H9 (cell line): ENCODE measurements at regions not wholly inside any gene's neighbourhood (a gene's known extent, or its start where the extent isn't known, plus 50 kb on each side); places are given as distances from the start of the nearest gene placed in this dataset.

ENCODE experiments used
- DNase-seq: peaks from one replicate; pipeline ENCODE4 v3.0.0-alpha.2; 2017
- H2AFZ ChIP-seq: one replicate; pipeline ENCODE4 v1.6.1; 2013; ENCODE audit warnings: mild to moderate bottlenecking, low read length, control low read depth, moderate library complexity
- H2AK5ac ChIP-seq: 2 replicates; pipeline ENCODE4 v1.6.1; 2013; ENCODE audit warnings: low read length, control low read depth, mixed read lengths; ENCODE audit not compliant: insufficient read length
- H2BK120ac ChIP-seq: one replicate; pipeline ENCODE4 v1.6.1; 2013; ENCODE audit warnings: low read depth, mild to moderate bottlenecking, low read length, control low read depth, inconsistent platforms; ENCODE audit not compliant: poor library complexity, severe bottlenecking
- H2BK12ac ChIP-seq: 2 replicates; pipeline ENCODE4 v1.6.1; 2013; ENCODE audit warnings: low read length, control low read depth, mixed read lengths, low read depth; ENCODE audit not compliant: insufficient read length
- H2BK15ac ChIP-seq: 2 replicates; pipeline ENCODE4 v1.6.1; 2013; ENCODE audit warnings: low read depth, low read length, control low read depth
- H2BK20ac ChIP-seq: one replicate; pipeline ENCODE4 v1.6.1; 2013; ENCODE audit warnings: low read depth, mild to moderate bottlenecking, low read length, control low read depth, inconsistent platforms; ENCODE audit not compliant: poor library complexity, severe bottlenecking
- H2BK5ac ChIP-seq: 2 replicates; pipeline ENCODE4 v1.6.1; 2013; ENCODE audit warnings: low read length, control low read depth, mixed read lengths; ENCODE audit not compliant: insufficient read length
- H3K14ac ChIP-seq: 2 replicates; pipeline ENCODE4 v1.6.1; 2013; ENCODE audit warnings: low read length, control low read depth; ENCODE audit not compliant: insufficient read depth
- H3K18ac ChIP-seq: 2 replicates; pipeline ENCODE4 v1.6.1; 2013; ENCODE audit warnings: low read depth, mild to moderate bottlenecking, mixed read lengths, low read length, control low read depth; ENCODE audit not compliant: insufficient read length
- H3K23ac ChIP-seq: 2 replicates; pipeline ENCODE4 v1.6.1; 2013; ENCODE audit warnings: low read length, control low read depth, mixed read lengths, low read depth; ENCODE audit not compliant: insufficient read length
- H3K23me2 ChIP-seq: 2 replicates; pipeline ENCODE4 v1.6.1; 2013; ENCODE audit warnings: low read depth, mild to moderate bottlenecking, mixed read lengths, low read length, control low read depth; ENCODE audit not compliant: insufficient read length, poor library complexity, severe bottlenecking
- H3K27ac ChIP-seq: 2 replicates; pipeline ENCODE4 v1.5.1; 2013; ENCODE audit warnings: low read length, control low read depth, mixed read lengths, low read depth; ENCODE audit not compliant: insufficient read length
- H3K27me3 ChIP-seq: 2 replicates; pipeline ENCODE4 v1.6.1; 2013; ENCODE audit warnings: low read length, control low read depth, inconsistent platforms; ENCODE audit not compliant: insufficient read depth
- H3K4ac ChIP-seq: 2 replicates; pipeline ENCODE4 v1.6.1; 2013; ENCODE audit warnings: low read depth, mild to moderate bottlenecking, control low read depth, inconsistent platforms, low read length, moderate library complexity
- H3K4me1 ChIP-seq: 2 replicates; pipeline ENCODE4 v1.6.1; 2013; ENCODE audit warnings: low read length, control low read depth, inconsistent platforms; ENCODE audit not compliant: insufficient read depth
- H3K4me2 ChIP-seq: 2 replicates; pipeline ENCODE4 v1.6.1; 2013; ENCODE audit warnings: low read length, control low read depth, mixed read lengths; ENCODE audit not compliant: insufficient read length, insufficient read depth
- H3K56ac ChIP-seq: 2 replicates; pipeline ENCODE4 v1.6.1; 2013; ENCODE audit warnings: low read depth, mild to moderate bottlenecking, mixed read lengths, low read length, control low read depth; ENCODE audit not compliant: insufficient read length
- H3K79me1 ChIP-seq: 2 replicates; pipeline ENCODE4 v1.6.1; 2013; ENCODE audit warnings: low read depth, mild to moderate bottlenecking, moderate library complexity, low read length, control low read depth, inconsistent platforms; ENCODE audit not compliant: insufficient read depth, poor library complexity, severe bottlenecking
- H3K79me2 ChIP-seq: 2 replicates; pipeline ENCODE4 v1.6.1; 2013; ENCODE audit warnings: low read length, control low read depth, inconsistent platforms; ENCODE audit not compliant: insufficient read depth
- H3K9ac ChIP-seq: 2 replicates; pipeline ENCODE4 v1.6.1; 2013; ENCODE audit warnings: low read length, control low read depth, mixed read lengths; ENCODE audit not compliant: insufficient read length; ENCODE audit errors: extremely low read depth
- H3K9me3 ChIP-seq: one replicate; pipeline ENCODE4 v1.6.1; 2013; ENCODE audit warnings: low read depth, low read length, inconsistent platforms; ENCODE audit not compliant: control insufficient read depth
- H3T11ph ChIP-seq: one replicate; pipeline ENCODE4 v1.6.1; 2013; ENCODE audit warnings: mild to moderate bottlenecking, low read length, control low read depth, inconsistent platforms
- H4K20me1 ChIP-seq: one replicate; pipeline ENCODE4 v1.6.1; 2013; ENCODE audit not compliant: control insufficient read depth, insufficient read length, insufficient read depth
- H4K5ac ChIP-seq: 2 replicates; pipeline ENCODE4 v1.6.1; 2013; ENCODE audit warnings: low read depth, mild to moderate bottlenecking, mixed read lengths, low read length, control low read depth; ENCODE audit not compliant: insufficient read length
- H4K8ac ChIP-seq: replicated peaks from 2 replicates; pipeline ENCODE4 v1.6.1; 2013; ENCODE audit warnings: low read length, control low read depth, mixed read lengths, low read depth; ENCODE audit not compliant: insufficient read length
- H4K91ac ChIP-seq: 2 replicates; pipeline ENCODE4 v1.6.1; 2013; ENCODE audit warnings: low read depth, mild to moderate bottlenecking, moderate library complexity, mixed read lengths, low read length, control low read depth; ENCODE audit not compliant: insufficient read length
- H3K27ac Mint-ChIP-seq, 3 experiments: 2 replicates in 2 of 3; 3 replicates in 1 of 3; pipeline ENCODE4 v1.8.0; 2020 to 2021; ENCODE audit warnings: mixed read lengths in 3 of 3, mild to moderate bottlenecking in 1 of 3, moderate library complexity in 1 of 3
- H3K27me3 Mint-ChIP-seq: 2 replicates; pipeline ENCODE4 v1.8.0; 2021; ENCODE audit warnings: low read depth, mild to moderate bottlenecking, moderate library complexity, mixed read lengths
- H3K36me3 Mint-ChIP-seq, 3 experiments: 2 replicates in 2 of 3; 3 replicates in 1 of 3; pipeline ENCODE4 v1.8.0; 2020 to 2021; ENCODE audit warnings: low read depth in 3 of 3, mixed read lengths in 3 of 3; ENCODE audit not compliant: insufficient read depth in 1 of 3
- H3K4me1 Mint-ChIP-seq, 2 experiments: 2 replicates each; pipeline ENCODE4 v1.8.0; 2020; ENCODE audit warnings: mixed read lengths in 2 of 2
- H3K4me3 Mint-ChIP-seq, 2 experiments: 2 replicates in 1 of 2; 3 replicates in 1 of 2; pipeline ENCODE4 v1.8.0; 2020 to 2021; ENCODE audit warnings: mild to moderate bottlenecking in 2 of 2, mixed read lengths in 2 of 2, moderate library complexity in 1 of 2
- H3K9me3 Mint-ChIP-seq, 2 experiments: 2 replicates in 1 of 2; 3 replicates in 1 of 2; pipeline ENCODE4 v1.8.0; 2020; ENCODE audit warnings: mild to moderate bottlenecking in 2 of 2, mixed read lengths in 2 of 2, moderate library complexity in 1 of 2
- CTCF ChIP-seq: fragments of 200-600 bp; sonication (generic); conservative IDR thresholded peaks from 3 replicates; pipeline ENCODE4 v1.8.0; 2021; ENCODE audit warnings: antibody characterized with exemption, mild to moderate bottlenecking
- WGBS: extraction: QIAGEN DNeasy Blood & Tissue Kit; methylation state at CpG from one replicate; pipeline ENCODE4 v1.1.7; 2013; ENCODE audit warnings: missing lambda C conversion rate, low lambda C conversion rate, mixed read lengths; ENCODE audit not compliant: insufficient read length; ENCODE audit errors: extremely low coverage; 5-methylcytosine and 5-hydroxymethylcytosine counted together

DNA sequence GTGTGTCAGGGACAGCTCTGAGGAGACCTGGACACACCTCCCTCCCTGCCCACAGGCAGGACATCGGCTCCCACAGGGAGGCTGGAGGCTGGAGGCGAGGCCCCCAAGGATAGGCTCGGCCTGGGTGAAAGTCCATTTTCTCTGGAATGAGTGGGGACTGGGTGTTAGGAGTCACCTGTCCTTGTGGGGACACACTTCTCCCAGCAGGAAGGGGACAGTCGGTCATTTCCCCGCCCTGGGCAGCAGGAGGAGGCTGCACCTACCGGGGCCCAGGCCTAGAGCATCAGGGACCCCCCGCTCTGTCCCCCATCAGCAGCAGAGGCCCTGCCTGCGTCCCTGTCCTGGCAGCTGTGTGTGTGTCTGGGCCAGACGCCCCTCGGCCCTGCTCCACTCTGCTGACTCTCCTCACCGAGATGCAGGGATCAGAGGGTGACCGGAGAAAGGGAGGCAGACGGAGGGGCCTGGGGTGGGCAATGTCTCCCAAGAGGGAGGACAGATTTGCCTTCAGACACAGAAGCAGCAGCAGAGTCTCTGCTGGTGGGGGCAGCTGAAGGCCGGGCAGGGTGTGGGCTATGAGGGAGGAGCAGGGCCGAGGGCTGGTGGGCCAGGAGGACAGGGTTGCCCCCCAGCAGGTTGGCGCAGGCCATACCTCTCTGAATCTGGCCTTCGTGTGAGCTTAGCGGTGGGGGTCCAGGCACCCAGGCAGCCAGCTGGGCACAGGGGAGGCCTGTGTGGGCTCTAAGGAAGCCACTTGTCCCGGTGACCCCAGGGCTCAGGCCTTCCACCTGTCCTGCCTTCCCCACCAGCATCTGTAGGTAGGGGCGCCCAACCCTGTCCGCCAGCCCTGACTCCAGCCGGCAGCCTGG is 125.7 kb upstream of the NKX1-1 start:
- Histone ChIP-seq H4K91ac (no peak overlapping the region), H3K27me3 (no peaks in the 10 kb centered on the region; the same call in 1 of the 2 replicates), H3K79me1 (no peaks in the 10 kb centered on the region), H3K4me2 (no peak overlapping the region), H2BK120ac (no peak overlapping the region), H3K56ac (no peak overlapping the region), H3K23me2 (no peaks in the 10 kb centered on the region), H2AFZ (no peak overlapping the region), H3K18ac (no peak overlapping the region), H3K79me2 (no peaks in the 10 kb centered on the region), H4K20me1 (no peaks in the 10 kb centered on the region), H4K5ac (no peak overlapping the region), H3K4ac (no peak overlapping the region), H3K27ac (no peak overlapping the region), H4K8ac (no peak overlapping the region), H3K4me1 (no peaks in the 10 kb centered on the region), H3K9ac (no peak overlapping the region), H2BK20ac (no peak overlapping the region), H2BK5ac (no peak overlapping the region), H3T11ph (no peak overlapping the region), H3K23ac (no peak overlapping the region), H3K9me3 (no peaks in the 10 kb centered on the region), H2AK5ac (no peak overlapping the region), H2BK15ac (no peak overlapping the region), H2BK12ac (no peak overlapping the region), H3K14ac (peak overlapping the region; percentile 26; the same call in 1 of the 2 replicates)
- no peaks in the 10 kb centered on the region; a peak in 1 of 5 replicates for H3K9me3 Mint-ChIP-seq
- H3K36me3 Mint-ChIP-seq, result no peaks in the 10 kb centered on the region; a peak in 1 of 7 replicates
- no peak overlapping the region for H3K4me3 Mint-ChIP-seq
- no peak for DNase-seq
- WGBS, result no CpG with 5 or more reads among the region's 22 CpGs
- H3K27ac Mint-ChIP-seq, result no peak overlapping the region
- TF ChIP-seq CTCF, result no peak
- H3K4me1 Mint-ChIP-seq, result no peaks in the 10 kb centered on the region
- H3K27me3 Mint-ChIP-seq, result peaks cover 35% of the 10 kb centered on the region
